Endothelial cell of umbilical vein (primary cell): ENCODE measurements at regions not wholly inside any gene's neighbourhood (a gene's known extent, or its start where the extent isn't known, plus 50 kb on each side); places are given as distances from the start of the nearest gene placed in this dataset.
"Not testable (repeated sequence)": the region's sequence is repeated elsewhere in the genome, so short reads cannot be mapped to it uniquely, and the experiment has no call there.

Experiments used
- BruUV-seq: library from RNA; stranded (reverse); fragments of 400-500 nt; replicated peaks from 2 replicates; lab custom pipeline; 2021; lab: Mats Ljungman, UMichigan
- CTCF ChIA-PET: fragments of 300-600, 350-600 bp; sonication (Branson Sonifier 250); formaldehyde crosslinking; loops from one replicate; lab custom pipeline; 2021; ENCODE audit warnings: antibody characterized with exemption, inconsistent platforms; lab: Charles Lee
- POLR2A ChIA-PET: fragments of 300-600, 350-600 bp; sonication (Branson Sonifier 250); formaldehyde crosslinking; loops from one replicate; lab custom pipeline; 2021; ENCODE audit warnings: antibody characterized with exemption, inconsistent platforms; lab: Charles Lee
- DNase-seq: peaks from one replicate; pipeline ENCODE4 v3.0.0-alpha.2; 2011; ENCODE audit warnings: low read depth, low spot score
- FAIRE-seq: peaks from 2 replicates; lab custom pipeline; 2011; peaks lifted over from hg19 to GRCh38; lab: Jason Lieb, UNC
- H2AFZ ChIP-seq: 2 replicates; pipeline ENCODE4 v1.6.0; 2012; ENCODE audit warnings: low read depth, low read length, control low read depth, inconsistent platforms
- H3K27ac ChIP-seq: 2 replicates; pipeline ENCODE4 v1.5.1; 2011; ENCODE audit warnings: low read depth, mild to moderate bottlenecking, control low read depth, low read length, moderate library complexity; ENCODE audit not compliant: insufficient read depth
- H3K27me3 ChIP-seq, 2 experiments: 2 replicates each; pipeline versions ENCODE4 v1.6.0 to v1.6.1; 2011; ENCODE audit warnings: low read length in 2 of 2, mixed read lengths in 1 of 2; ENCODE audit not compliant: control insufficient read depth in 2 of 2, insufficient read depth in 2 of 2
- H3K36me3 ChIP-seq, 2 experiments: 2 replicates in 1 of 2; 3 replicates in 1 of 2; pipeline ENCODE4 v1.5.1; 2011; ENCODE audit warnings: low read length in 2 of 2, mild to moderate bottlenecking in 1 of 2, moderate library complexity in 1 of 2; ENCODE audit not compliant: control insufficient read depth in 2 of 2, insufficient read depth in 2 of 2; ENCODE audit errors: extremely low read depth in 1 of 2
- H3K4me1 ChIP-seq: 3 replicates; pipeline ENCODE4 v1.5.1; 2011; ENCODE audit warnings: mild to moderate bottlenecking, low read length; ENCODE audit not compliant: control insufficient read depth, insufficient read depth; ENCODE audit errors: extremely low read depth
- H3K4me2 ChIP-seq: 2 replicates; pipeline ENCODE4 v1.6.1; 2011; ENCODE audit warnings: low read length, control low read depth, mixed read lengths; ENCODE audit not compliant: insufficient read depth
- H3K4me3 ChIP-seq, 3 experiments: fragments of 200-600 bp in 1 of 3; sonication (generic), shearing (Covaris generic) in 1 of 3; replicated peaks in 1 of 3; 2 replicates each; pipeline ENCODE4 v1.5.1; 2011 to 2016; ENCODE audit warnings: control low read depth in 3 of 3, low read length in 3 of 3, mild to moderate bottlenecking in 2 of 3, inconsistent platforms in 1 of 3, low read depth in 1 of 3, moderate library complexity in 1 of 3; ENCODE audit not compliant: insufficient read depth in 1 of 3
- H3K79me2 ChIP-seq: 2 replicates; pipeline ENCODE4 v1.6.0; 2012; ENCODE audit warnings: low read length, inconsistent platforms; ENCODE audit not compliant: control insufficient read depth, insufficient read depth
- H3K9ac ChIP-seq: replicated peaks from 2 replicates; pipeline ENCODE3; 2011; ENCODE audit warnings: low read length, control low read depth; ENCODE audit not compliant: insufficient read depth; ENCODE audit errors: extremely low read depth
- H3K9me1 ChIP-seq: replicated peaks from 3 replicates; pipeline ENCODE4 v1.6.0; 2011; ENCODE audit warnings: mild to moderate bottlenecking, low read length; ENCODE audit not compliant: control insufficient read depth, insufficient read depth; ENCODE audit errors: extremely low read depth
- H3K9me3 ChIP-seq: replicated peaks from 2 replicates; pipeline ENCODE4 v1.5.1; 2012; ENCODE audit warnings: low read length, inconsistent platforms; ENCODE audit not compliant: control insufficient read depth, insufficient read depth
- H4K20me1 ChIP-seq: replicated peaks from 2 replicates; pipeline ENCODE3; 2011; ENCODE audit warnings: mild to moderate bottlenecking, low read length; ENCODE audit not compliant: control insufficient read depth, insufficient read depth; ENCODE audit errors: extremely low read depth
- CTCF ChIP-seq, 2 donors: IDR thresholded peaks; 1 replicate in 1 of 2; 2 replicates in 1 of 2; pipeline ENCODE4 v1.5.1; 2011; ENCODE audit warnings: low read length in 2 of 2, mild to moderate bottlenecking in 2 of 2, moderate library complexity in 2 of 2, control low read depth in 1 of 2, inconsistent platforms in 1 of 2, low read depth in 1 of 2; ENCODE audit not compliant: insufficient read depth in 1 of 2; ENCODE audit errors: extremely low read depth in 1 of 2
- FOS ChIP-seq: IDR thresholded peaks from 2 replicates; pipeline ENCODE4 v1.6.1; 2011; ENCODE audit warnings: mild to moderate bottlenecking, low read length, moderate library complexity, borderline replicate concordance; ENCODE audit not compliant: insufficient read depth
- GATA2 ChIP-seq: IDR thresholded peaks from 2 replicates; pipeline ENCODE4 v1.7.0; 2011; ENCODE audit warnings: low read depth, mild to moderate bottlenecking, moderate library complexity, mixed read lengths, low read length; ENCODE audit not compliant: insufficient read length, insufficient read depth
- MYC ChIP-seq: IDR thresholded peaks from one replicate; pipeline ENCODE4 v1.6.1; 2011; ENCODE audit warnings: mild to moderate bottlenecking, low read depth, low read length
- POLR2A ChIP-seq: IDR thresholded peaks from 2 replicates; pipeline ENCODE4 v1.6.1; 2012; ENCODE audit warnings: low read depth, mild to moderate bottlenecking, control low read depth, low read length
- POLR2AphosphoS5 ChIP-seq: IDR thresholded peaks from 2 replicates; pipeline ENCODE4 v1.6.1; 2012; ENCODE audit warnings: low read depth, mild to moderate bottlenecking, control low read depth, low read length, moderate library complexity; ENCODE audit not compliant: insufficient read depth
- dilution Hi-C: fragments of 300-500 bp; cut with MboI; formaldehyde crosslinking; loops from one replicate; pipeline ENCODE4 v1.15.0; 2019; ENCODE audit warnings: low sequenced_read_pairs; ENCODE audit not compliant: extremely low pct_ligation_motif_present
- intact Hi-C: fragments of 100-400 bp; cut with micrococcal nuclease; formaldehyde crosslinking; loops from one replicate; pipeline ENCODE4 v1.10.0; 2022
- TF ChIP-seq, protein P1 (sequence below): IDR thresholded peaks from 2 replicates; pipeline ENCODE4 v1.6.1; 2011; ENCODE audit not compliant: insufficient read depth, insufficient read length

GRCh38 chr11:69952229-69952975, 125.7 kb upstream of the ANO1 start:
- H4K20me1 ChIP-seq, DNase-seq, H3K79me2 ChIP-seq, H3K4me3 ChIP-seq, H3K4me2 ChIP-seq, H3K27me3 ChIP-seq, dilution Hi-C loops, intact Hi-C loops, H3K27ac ChIP-seq, POLR2A ChIA-PET, H3K36me3 ChIP-seq, BruUV-seq, H3K9ac ChIP-seq, FAIRE-seq, H2AFZ ChIP-seq, H3K9me3 ChIP-seq, H3K9me1 ChIP-seq: not testable (repeated sequence)
- H3K4me1 ChIP-seq = peaks cover 20% of the 10 kb centered on the region
- CTCF ChIA-PET = interaction anchor here (1.1 to 1.4 kb wide), 2 partner anchors 130 to 244 kb away, joined by 3 read pairs; no protein-coding TSS in a partner anchor

GRCh38 chr11:69953356-69953755, 124.8 kb upstream of the ANO1 start:
- POLR2A ChIA-PET = no interaction called here
- Histone ChIP-seq H3K9ac (no peak overlapping the region), H4K20me1 (no peaks in the 10 kb centered on the region), H3K4me3 (no peak overlapping the region), H3K79me2 (no peaks in the 10 kb centered on the region), H3K27ac (no peak overlapping the region), H3K4me1 (peaks cover 18% of the 10 kb centered on the region), H3K9me3 (no peaks in the 10 kb centered on the region), H3K9me1 (no peaks in the 10 kb centered on the region), H3K36me3 (no peaks in the 10 kb centered on the region), H3K27me3 (no peaks in the 10 kb centered on the region), H3K4me2 (no peak overlapping the region), H2AFZ (no peak overlapping the region)
- no peak for FAIRE-seq
- no peak for TF ChIP-seq FOS
- TF ChIP-seq POLR2AphosphoS5 = no peak
- TF ChIP-seq, protein P1, sequence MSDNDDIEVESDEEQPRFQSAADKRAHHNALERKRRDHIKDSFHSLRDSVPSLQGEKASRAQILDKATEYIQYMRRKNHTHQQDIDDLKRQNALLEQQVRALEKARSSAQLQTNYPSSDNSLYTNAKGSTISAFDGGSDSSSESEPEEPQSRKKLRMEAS = no peak
- no peak for TF ChIP-seq CTCF (IDR thresholded peaks at IDR 0.05; ENCODE audit: extremely low read depth in 1 of 2, insufficient read depth in 1 of 2, low read depth in 1 of 2, low read length in 2 of 2)
- no peak for TF ChIP-seq MYC
- no peak for TF ChIP-seq GATA2
- no peak for TF ChIP-seq POLR2A
- CTCF ChIA-PET = no interaction called here
- dilution Hi-C loops (no loop called here), intact Hi-C loops (no loop called here)
- BruUV-seq = no TSS peak
- no peak for DNase-seq
